ENCODE measurements at regions not wholly inside any gene's neighbourhood (a gene's known extent, or its start where the extent isn't known, plus 50 kb on each side); places are given as distances from the start of the nearest gene placed in this dataset.

GRCh38 chr18:29137773-29138495 lies 961.0 kb upstream of the CDH2 start:
- TF ChIP-seq CTCF (IDR thresholded peaks at IDR 0.05; ENCODE audit: insufficient read depth, low read depth, low read length, missing control alignments) = no peak
- no peak overlapping the region for H3K4me3 ChIP-seq (ENCODE audit: low read length)
- DNase-seq (ENCODE audit: low read depth) = no peak

GRCh38 chr18:29123706-29124530 lies 947.0 kb upstream of the CDH2 start:
- TF ChIP-seq CTCF (IDR thresholded peaks at IDR 0.05; ENCODE audit: insufficient read depth, low read depth, low read length, missing control alignments) = no peak
- H3K4me3 ChIP-seq (ENCODE audit: low read length) = no peak overlapping the region
- DNase-seq (ENCODE audit: low read depth) = peak; percentile 34

- H3K4me3 ChIP-seq (ENCODE audit: low read length) = no peak overlapping the region
- no peak for TF ChIP-seq CTCF (IDR thresholded peaks at IDR 0.05; ENCODE audit: insufficient read depth, low read depth, low read length, missing control alignments)
- no peak for DNase-seq (ENCODE audit: low read depth)
These were observed 927.7 kb upstream of the CDH2 start for GRCh38 chr18:29104671-29105070.

- DNase-seq (ENCODE audit: low read depth) = no peak
- no peak overlapping the region for H3K4me3 ChIP-seq (ENCODE audit: low read length)
- TF ChIP-seq CTCF (IDR thresholded peaks at IDR 0.05; ENCODE audit: insufficient read depth, low read depth, low read length, missing control alignments) = no peak
These were observed 927.3 kb upstream of the CDH2 start for GRCh38 chr18:29104227-29104626.

GRCh38 chr18:29096079-29096770 lies 919.3 kb upstream of the CDH2 start:
- H3K4me3 ChIP-seq (ENCODE audit: low read length) = no peak overlapping the region
- no peak for DNase-seq (ENCODE audit: low read depth)
- no peak for TF ChIP-seq CTCF (IDR thresholded peaks at IDR 0.05; ENCODE audit: insufficient read depth, low read depth, low read length, missing control alignments)

- no peak for TF ChIP-seq CTCF (IDR thresholded peaks at IDR 0.05; ENCODE audit: insufficient read depth, low read depth, low read length, missing control alignments)
- H3K4me3 ChIP-seq (ENCODE audit: low read length) = no peak overlapping the region
- DNase-seq (ENCODE audit: low read depth) = no peak
These were observed 910.8 kb upstream of the CDH2 start for GRCh38 chr18:29087616-29088246.
